ENCODE measurements at regions not wholly inside any gene's neighbourhood (a gene's known extent, or its start where the extent isn't known, plus 50 kb on each side); places are given as distances from the start of the nearest gene placed in this dataset.

DNA sequence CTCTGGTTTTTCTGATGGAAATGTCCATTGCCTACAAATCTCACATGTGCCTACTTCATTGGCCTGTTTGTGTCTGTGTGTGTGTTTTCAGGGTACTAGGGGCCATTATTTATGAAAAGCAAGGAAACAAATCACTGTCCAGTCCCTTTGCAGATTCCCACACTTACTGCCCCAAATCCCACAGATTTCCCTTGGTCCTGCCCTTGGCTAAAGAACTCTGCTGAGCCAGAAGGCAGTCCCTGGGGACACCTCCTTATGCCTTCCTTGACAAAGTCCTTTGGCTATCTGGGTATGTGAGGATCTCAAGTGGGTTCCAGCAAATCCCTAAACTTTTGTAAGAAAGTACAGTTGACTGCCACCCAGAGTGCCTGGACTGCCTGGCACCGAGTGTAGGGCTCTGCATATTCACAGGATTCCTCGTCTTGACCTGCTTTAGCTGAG lies 388.1 kb downstream of the BCAT1 start:
- no peak for TF ChIP-seq RCOR1 (IDR thresholded peaks at IDR 0.05; ENCODE audit: insufficient replicate concordance, low read length)
- no peak for TF ChIP-seq CHD1 (IDR thresholded peaks at IDR 0.05; ENCODE audit: low read depth, low read length)
- TF ChIP-seq MAZ (IDR thresholded peaks at IDR 0.05; ENCODE audit: borderline replicate concordance, low read depth, low read length) = no peak

Data from IMR-90 (cell line).